IMR-90 (cell line): ENCODE measurements at regions not wholly inside any gene's neighbourhood (a gene's known extent, or its start where the extent isn't known, plus 50 kb on each side); places are given as distances from the start of the nearest gene placed in this dataset.

Experiments used
- ATAC-seq: fragments of 200-7000 bp; cut with Tn5 transposase; 2 replicates; pipeline ENCODE4 v1.9.1; 2020; ENCODE audit warnings: low read depth, mild to moderate bottlenecking, moderate library complexity
- BruUV-seq: library from RNA; stranded (reverse); fragments of 400-500 nt; replicated peaks from 2 replicates; lab custom pipeline; 2021; lab: Mats Ljungman, UMichigan
- CTCF ChIA-PET: fragments of 300-600 bp; formaldehyde crosslinking; extraction: SDS; loops from one replicate; lab custom pipeline; 2021; ENCODE audit warnings: antibody characterized with exemption; lab: Yijun Ruan, JAX
- POLR2A ChIA-PET: fragments of 300-600 bp; sonication (Branson Sonifier 250); formaldehyde crosslinking; loops from one replicate; lab custom pipeline; 2022; ENCODE audit warnings: antibody characterized with exemption; ENCODE audit not compliant: unreplicated experiment; lab: Charles Lee
- DNase-seq: peaks from one replicate; pipeline ENCODE4 v3.0.0; 2013
- H2AFZ ChIP-seq: replicated peaks from 2 replicates; pipeline ENCODE3; 2013; ENCODE audit warnings: low read length, mild to moderate bottlenecking; ENCODE audit not compliant: poor library complexity
- H2AK5ac ChIP-seq: 2 replicates; pipeline ENCODE4 v1.6.1; 2013; ENCODE audit warnings: low read depth, low read length, inconsistent platforms
- H2AK9ac ChIP-seq: replicated peaks from 2 replicates; pipeline ENCODE3; 2013; ENCODE audit warnings: mild to moderate bottlenecking, low read depth, low read length, moderate library complexity; ENCODE audit not compliant: poor library complexity
- H2BK120ac ChIP-seq: 2 replicates; pipeline ENCODE4 v1.6.1; 2013; ENCODE audit warnings: low read depth, low read length, inconsistent platforms
- H2BK15ac ChIP-seq: 3 replicates; pipeline ENCODE4 v1.6.1; 2013; ENCODE audit warnings: low read depth, low read length, inconsistent platforms
- H2BK20ac ChIP-seq: 2 replicates; pipeline ENCODE4 v1.6.1; 2013; ENCODE audit warnings: low read depth, mild to moderate bottlenecking, inconsistent platforms, low read length, moderate library complexity
- H2BK5ac ChIP-seq: 2 replicates; pipeline ENCODE4 v1.6.1; 2013; ENCODE audit warnings: mild to moderate bottlenecking, low read depth, low read length, inconsistent platforms; ENCODE audit not compliant: poor library complexity, severe bottlenecking
- H3K14ac ChIP-seq: replicated peaks from 2 replicates; pipeline ENCODE4 v1.6.1; 2013; ENCODE audit warnings: low read depth, low read length, inconsistent platforms
- H3K18ac ChIP-seq: 2 replicates; pipeline ENCODE4 v1.6.1; 2013; ENCODE audit warnings: low read depth, low read length, control low read depth
- H3K23ac ChIP-seq: 2 replicates; pipeline ENCODE4 v1.6.1; 2013; ENCODE audit warnings: low read depth, low read length, inconsistent platforms
- H3K27ac ChIP-seq: 2 replicates; pipeline ENCODE4 v1.5.1; 2013; ENCODE audit warnings: mild to moderate bottlenecking, control low read depth, low read length; ENCODE audit not compliant: insufficient read depth
- H3K27me3 ChIP-seq: 2 replicates; pipeline ENCODE4 v1.6.1; 2013; ENCODE audit warnings: low read length; ENCODE audit not compliant: control insufficient read depth, insufficient read depth
- H3K36me3 ChIP-seq: 2 replicates; pipeline ENCODE4 v1.6.1; 2013; ENCODE audit warnings: low read length, mixed read lengths; ENCODE audit not compliant: control insufficient read depth, insufficient read depth
- H3K4ac ChIP-seq: 2 replicates; pipeline ENCODE4 v1.6.1; 2013; ENCODE audit warnings: low read depth, low read length, inconsistent platforms
- H3K4me1 ChIP-seq: 2 replicates; pipeline ENCODE4 v1.6.1; 2013; ENCODE audit warnings: low read length, mixed read lengths; ENCODE audit not compliant: control insufficient read depth, insufficient read depth
- H3K4me2 ChIP-seq: 2 replicates; pipeline ENCODE4 v1.6.1; 2013; ENCODE audit warnings: low read depth, mild to moderate bottlenecking, control low read depth, low read length, moderate library complexity
- H3K4me3 ChIP-seq: 2 replicates; pipeline ENCODE4 v1.5.1; 2013; ENCODE audit warnings: low read depth, mild to moderate bottlenecking, control low read depth, low read length, moderate library complexity; ENCODE audit not compliant: insufficient read depth
- H3K56ac ChIP-seq: 2 replicates; pipeline ENCODE4 v1.6.1; 2013; ENCODE audit warnings: low read length, inconsistent platforms; ENCODE audit not compliant: insufficient read depth; ENCODE audit errors: extremely low read depth
- H3K79me1 ChIP-seq, 2 experiments: 2 replicates each; pipeline ENCODE4 v1.6.1; 2013; ENCODE audit warnings: low read length in 2 of 2, inconsistent platforms in 1 of 2, low read depth in 1 of 2
- H3K9ac ChIP-seq: 2 replicates; pipeline ENCODE4 v1.6.1; 2013; ENCODE audit warnings: low read depth, low read length, control low read depth
- H3K9me1 ChIP-seq: 2 replicates; pipeline ENCODE4 v1.6.1; 2013; ENCODE audit warnings: low read length, inconsistent platforms; ENCODE audit not compliant: insufficient read depth
- H3K9me3 ChIP-seq: 2 replicates; pipeline ENCODE4 v1.6.1; 2013; ENCODE audit warnings: low read length; ENCODE audit not compliant: control insufficient read depth, insufficient read depth
- H4K20me1 ChIP-seq: 2 replicates; pipeline ENCODE4 v1.6.1; 2013; ENCODE audit warnings: low read length, inconsistent platforms; ENCODE audit not compliant: insufficient read depth
- H4K5ac ChIP-seq: 2 replicates; pipeline ENCODE4 v1.6.1; 2013; ENCODE audit warnings: mild to moderate bottlenecking, low read depth, low read length, control low read depth
- H4K8ac ChIP-seq, 2 experiments: 2 replicates each; pipeline ENCODE4 v1.6.1; 2013; ENCODE audit warnings: low read depth in 2 of 2, low read length in 2 of 2, control low read depth in 1 of 2, inconsistent platforms in 1 of 2
- H4K91ac ChIP-seq: 2 replicates; pipeline ENCODE4 v1.6.1; 2013; ENCODE audit warnings: low read depth, low read length, inconsistent platforms; ENCODE audit not compliant: insufficient read depth
- CTCF ChIP-seq: conservative IDR thresholded peaks from 2 replicates; pipeline ENCODE4 v1.5.1; 2012; ENCODE audit warnings: mild to moderate bottlenecking, low read depth, low read length, improper control_type of control experiment
- FOS ChIP-seq: fragments of 150-350 bp; IDR thresholded peaks from 2 replicates; pipeline ENCODE4 v1.6.1; 2016; ENCODE audit warnings: low read depth, low read length
- WGBS, 2 experiments: methylation state at CpG; one replicate each; pipeline versions ENCODE4 v1.1.5 to v1.1.7; 2013; ENCODE audit warnings: missing lambda C conversion rate in 2 of 2; ENCODE audit not compliant: insufficient read length in 1 of 2; ENCODE audit errors: extremely low coverage in 2 of 2; 5-methylcytosine and 5-hydroxymethylcytosine counted together
- dilution Hi-C: fragments of 300-500 bp; cut with HindIII; formaldehyde crosslinking; loops from one replicate; pipeline ENCODE4 v1.14.3; 2018; ENCODE audit warnings: low sequenced_read_pairs; ENCODE audit not compliant: unreplicated experiment
- in situ Hi-C: fragments of 300-500 bp; cut with MboI; formaldehyde crosslinking; loops from 3 replicates; pipeline ENCODE4 v1.14.3; 2019; ENCODE audit warnings: low sequenced_read_pairs, inconsistent platforms, mixed read lengths
- intact Hi-C: fragments of 100-400 bp; cut with micrococcal nuclease; formaldehyde crosslinking; loops from 2 replicates; pipeline ENCODE4 v1.10.0; 2022
- TF ChIP-seq, protein P1 (sequence below): fragments of 150-350 bp; IDR thresholded peaks from 2 replicates; pipeline ENCODE4 v1.6.1; 2017; ENCODE audit warnings: mild to moderate bottlenecking, antibody characterized with exemption, low read length, low read depth

DNA sequence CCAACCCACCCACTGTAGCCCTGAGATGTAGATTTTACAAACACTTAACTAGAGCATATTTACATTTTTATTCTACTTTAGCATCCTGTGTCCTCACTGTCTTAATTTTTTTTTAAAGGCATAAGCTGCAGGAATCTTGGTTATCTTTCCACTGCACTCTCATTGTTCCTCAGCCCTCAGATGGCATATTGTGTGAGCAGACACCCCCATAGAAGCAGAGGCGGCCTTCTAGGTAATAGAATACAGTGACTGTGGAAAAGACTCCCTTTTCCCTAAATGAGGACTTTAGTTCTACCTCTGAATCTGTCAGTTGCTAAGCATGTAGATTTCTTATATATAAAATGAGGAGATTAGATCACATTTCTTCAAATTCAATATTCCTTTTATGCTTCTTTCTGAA is 543.5 kb upstream of the SPHKAP start:
- Histone ChIP-seq H3K9ac (no peak overlapping the region), H2AK5ac (no peak overlapping the region), H3K4me3 (no peak overlapping the region), H2BK15ac (no peak overlapping the region), H3K27ac (no peak overlapping the region), H3K9me1 (no peaks in the 10 kb centered on the region), H3K23ac (no peak overlapping the region), H2BK120ac (no peak overlapping the region), H3K36me3 (no peaks in the 10 kb centered on the region), H3K4me2 (no peak overlapping the region), H3K14ac (no peak overlapping the region), H3K18ac (no peak overlapping the region), H2AFZ (no peak overlapping the region), H4K5ac (no peak overlapping the region), H3K56ac (no peak overlapping the region), H3K4ac (no peak overlapping the region), H3K79me1 (no peaks in the 10 kb centered on the region), H4K8ac (no peak overlapping the region), H2BK20ac (no peak overlapping the region), H4K20me1 (no peaks in the 10 kb centered on the region), H4K91ac (no peak overlapping the region), H2BK5ac (no peak overlapping the region), H3K27me3 (no peaks in the 10 kb centered on the region), H3K9me3 (0 out of 2 replicates have a peak, but pooled peaks cover 3% of the 10 kb centered on the region), H3K4me1 (no peaks in the 10 kb centered on the region), H2AK9ac (no peak overlapping the region)
- no CpG with 5 or more reads among the region's 1 CpG for WGBS, 2 experiments
- POLR2A ChIA-PET: no interaction called here
- ATAC-seq: no peak
- CTCF ChIA-PET: no interaction called here
- TF ChIP-seq FOS (no peak), CTCF (no peak)
- TF ChIP-seq, protein P1, sequence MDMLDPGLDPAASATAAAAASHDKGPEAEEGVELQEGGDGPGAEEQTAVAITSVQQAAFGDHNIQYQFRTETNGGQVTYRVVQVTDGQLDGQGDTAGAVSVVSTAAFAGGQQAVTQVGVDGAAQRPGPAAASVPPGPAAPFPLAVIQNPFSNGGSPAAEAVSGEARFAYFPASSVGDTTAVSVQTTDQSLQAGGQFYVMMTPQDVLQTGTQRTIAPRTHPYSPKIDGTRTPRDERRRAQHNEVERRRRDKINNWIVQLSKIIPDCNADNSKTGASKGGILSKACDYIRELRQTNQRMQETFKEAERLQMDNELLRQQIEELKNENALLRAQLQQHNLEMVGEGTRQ: no peak
- in situ Hi-C loops: no loop called here
- intact Hi-C loops: no loop called here
- BruUV-seq: no TSS peak
- no peak for DNase-seq
- dilution Hi-C loops: no loop called here
